ENCODE measurements at regions not wholly inside any gene's neighbourhood (a gene's known extent, or its start where the extent isn't known, plus 50 kb on each side); places are given as distances from the start of the nearest gene placed in this dataset.
"Not testable (repeated sequence)": the region's sequence is repeated elsewhere in the genome, so short reads cannot be mapped to it uniquely, and the experiment has no call there.

- Mint-ChIP-seq H3K27ac (no peak overlapping the region), H3K9me3 (peaks cover 3 to 14% of the 10 kb centered on the region in 2 donors), H3K27me3 (no peaks in the 10 kb centered on the region), H3K4me1 (no peaks in the 10 kb centered on the region), H3K36me3 (no peaks in the 10 kb centered on the region), H3K4me3 (no peak overlapping the region)
- DNase-seq (no peak), ATAC-seq (replicated peaks) (no peak)
These were observed 333.5 kb downstream of the AEBP2 start for GRCh38 chr12:19772776-19773175.

GRCh38 chr12:19775241-19775640 is 335.9 kb downstream of the AEBP2 start:
- no peak overlapping the region for H3K4me3 Mint-ChIP-seq
- ATAC-seq (replicated peaks) (no peak), DNase-seq (no peak)
- H3K9me3 Mint-ChIP-seq = peaks cover 3 to 13% of the 10 kb centered on the region in 2 donors
- no peaks in the 10 kb centered on the region for H3K36me3 Mint-ChIP-seq
- H3K27ac Mint-ChIP-seq = no peak overlapping the region
- no peaks in the 10 kb centered on the region for H3K4me1 Mint-ChIP-seq
- H3K27me3 Mint-ChIP-seq = no peaks in the 10 kb centered on the region

DNA sequence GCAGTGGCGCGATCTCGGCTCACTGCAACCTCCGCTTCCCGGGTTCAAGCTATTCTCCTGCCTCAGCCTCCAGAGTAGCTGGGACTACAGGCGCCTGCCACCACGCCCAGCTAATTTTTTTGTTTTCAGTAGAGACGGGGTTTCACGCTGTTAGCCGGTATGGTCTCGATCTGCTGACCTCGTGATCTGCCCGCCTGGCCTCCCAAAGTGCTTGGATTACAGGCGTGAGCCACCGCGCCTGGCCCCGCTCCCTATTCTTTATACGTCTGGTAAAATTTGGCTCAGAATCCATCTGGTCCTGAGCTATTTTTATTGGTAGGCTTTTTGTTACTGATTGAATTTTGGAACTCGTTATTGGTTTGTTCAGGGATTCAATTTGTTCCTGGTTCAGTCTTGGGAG is 336.7 kb downstream of the AEBP2 start:
- H3K27ac Mint-ChIP-seq; H3K36me3 Mint-ChIP-seq; H3K27me3 Mint-ChIP-seq; ATAC-seq (replicated peaks); H3K4me1 Mint-ChIP-seq; DNase-seq; H3K4me3 Mint-ChIP-seq: not testable (repeated sequence)
- peaks cover 3 to 13% of the 10 kb centered on the region in 2 donors for H3K9me3 Mint-ChIP-seq

DNA sequence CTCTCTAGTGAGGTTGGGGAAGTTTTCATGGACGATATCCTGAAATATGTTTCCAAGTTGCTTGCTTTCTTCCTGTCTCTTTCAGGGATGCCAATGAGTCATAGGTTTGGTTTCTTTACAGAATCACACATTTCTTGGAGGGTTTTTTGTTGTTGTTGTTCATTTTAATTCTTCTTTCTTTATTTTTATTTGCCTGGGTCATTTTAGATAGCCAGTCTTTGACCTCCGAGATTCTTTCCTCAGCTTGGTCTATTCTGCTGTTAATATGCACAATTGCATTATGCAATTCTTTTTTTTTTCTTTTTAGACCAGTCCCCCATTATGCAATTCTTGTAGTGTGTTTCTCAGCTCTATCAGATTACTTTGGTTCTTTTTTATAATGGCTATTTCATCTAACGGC is 338.9 kb downstream of the AEBP2 start:
- no peak overlapping the region for H3K4me3 Mint-ChIP-seq
- no peak overlapping the region for H3K27ac Mint-ChIP-seq
- no peaks in the 10 kb centered on the region for H3K27me3 Mint-ChIP-seq
- ATAC-seq (replicated peaks) (no peak), DNase-seq (no peak)
- H3K9me3 Mint-ChIP-seq = peaks cover 0 to 12% of the 10 kb centered on the region in 2 donors
- no peaks in the 10 kb centered on the region for H3K36me3 Mint-ChIP-seq
- no peaks in the 10 kb centered on the region for H3K4me1 Mint-ChIP-seq

DNA sequence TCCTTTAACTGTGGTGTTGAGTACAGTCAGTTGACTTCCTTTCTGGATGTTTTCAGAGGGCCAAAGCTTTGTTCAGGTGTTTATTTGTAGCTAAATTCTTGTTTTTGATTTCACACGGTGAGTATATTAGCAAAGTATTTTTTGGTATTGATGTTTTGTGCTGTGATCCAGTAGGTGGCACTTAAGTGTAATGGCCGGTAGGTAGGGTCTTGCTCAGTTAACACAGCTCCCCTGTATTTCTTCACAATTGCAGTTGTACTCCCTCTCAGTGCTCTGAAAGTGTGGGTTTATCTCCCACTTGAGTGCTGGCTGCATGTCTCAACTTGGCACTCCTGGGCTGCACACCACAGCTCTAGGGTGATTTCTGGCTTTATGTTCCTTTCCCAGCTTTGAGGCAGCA is 339.5 kb downstream of the AEBP2 start:
- no peaks in the 10 kb centered on the region for H3K27me3 Mint-ChIP-seq
- H3K36me3 Mint-ChIP-seq = no peaks in the 10 kb centered on the region
- H3K9me3 Mint-ChIP-seq = peaks cover 0 to 14% of the 10 kb centered on the region in 2 donors
- H3K4me3 Mint-ChIP-seq = no peak overlapping the region
- H3K4me1 Mint-ChIP-seq = no peaks in the 10 kb centered on the region
- no peak overlapping the region for H3K27ac Mint-ChIP-seq
- no peak for DNase-seq
- no peak for ATAC-seq (replicated peaks)

DNA sequence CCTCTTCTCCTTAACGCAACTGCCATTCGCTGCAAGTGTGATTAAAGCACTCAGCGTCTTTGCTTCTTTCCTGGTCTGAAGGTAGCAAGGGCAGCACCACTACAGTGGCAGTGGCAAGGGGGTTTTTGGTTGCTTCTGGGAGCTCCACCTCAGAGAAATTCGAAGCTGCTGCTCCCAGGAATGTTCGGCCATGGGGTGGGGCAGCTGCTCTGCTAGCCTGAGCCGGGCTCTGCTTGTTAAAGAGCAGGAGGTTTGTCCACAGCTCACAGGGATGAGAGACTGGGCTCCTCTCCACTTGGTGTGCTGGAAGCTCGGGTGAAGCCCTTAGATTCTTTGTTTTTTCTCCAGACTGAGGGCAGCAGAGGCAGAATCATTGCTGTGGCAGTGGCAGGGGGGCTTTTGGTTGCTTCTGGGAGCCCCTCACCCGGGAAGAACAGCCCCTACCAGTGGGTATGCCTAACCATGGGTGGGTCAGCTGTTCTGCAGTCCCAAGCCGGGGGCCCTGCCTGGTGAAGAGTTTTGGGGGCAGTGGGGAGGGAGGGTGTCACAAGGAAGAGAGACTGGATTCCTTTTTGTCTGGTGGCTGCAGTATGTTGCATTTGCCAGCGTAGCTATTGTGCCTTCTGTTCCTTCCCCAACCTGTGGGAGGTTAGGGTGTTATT is 340.2 kb downstream of the AEBP2 start:
- DNase-seq = no peak
- Mint-ChIP-seq H3K36me3 (no peaks in the 10 kb centered on the region), H3K9me3 (peaks cover 0 to 12% of the 10 kb centered on the region in 2 donors), H3K27ac (no peak overlapping the region), H3K27me3 (no peaks in the 10 kb centered on the region), H3K4me3 (no peak overlapping the region), H3K4me1 (no peaks in the 10 kb centered on the region)
- no peak for ATAC-seq (replicated peaks)

GRCh38 chr12:19780460-19780859 is 341.2 kb downstream of the AEBP2 start:
- H3K36me3 Mint-ChIP-seq = no peaks in the 10 kb centered on the region
- no peak overlapping the region for H3K27ac Mint-ChIP-seq
- ATAC-seq (replicated peaks) (no peak), DNase-seq (no peak)
- H3K9me3 Mint-ChIP-seq = peaks cover 4 to 14% of the 10 kb centered on the region in 2 donors
- H3K4me3 Mint-ChIP-seq = no peak overlapping the region
- H3K27me3 Mint-ChIP-seq = no peaks in the 10 kb centered on the region
- no peaks in the 10 kb centered on the region for H3K4me1 Mint-ChIP-seq

- DNase-seq (no peak), ATAC-seq (replicated peaks) (peak in 1 of 2 donors; percentile 19)
- no peaks in the 10 kb centered on the region for H3K27me3 Mint-ChIP-seq
- no peaks in the 10 kb centered on the region for H3K4me1 Mint-ChIP-seq
- no peak overlapping the region for H3K27ac Mint-ChIP-seq
- no peak overlapping the region for H3K4me3 Mint-ChIP-seq
- H3K9me3 Mint-ChIP-seq = peaks cover 4 to 11% of the 10 kb centered on the region in 2 donors
- no peaks in the 10 kb centered on the region for H3K36me3 Mint-ChIP-seq
These were observed 344.5 kb downstream of the AEBP2 start for GRCh38 chr12:19783547-19784444.

- Mint-ChIP-seq H3K27ac (no peak overlapping the region), H3K36me3 (no peaks in the 10 kb centered on the region), H3K4me1 (peaks cover 2 to 5% of the 10 kb centered on the region in 2 donors), H3K27me3 (no peaks in the 10 kb centered on the region), H3K4me3 (no peak overlapping the region), H3K9me3 (peaks cover 0 to 1% of the 10 kb centered on the region in 2 donors)
- ATAC-seq (replicated peaks) = no peak
- no peak for DNase-seq
These were observed 352.7 kb downstream of the AEBP2 start for GRCh38 chr12:19792028-19792427.

DNA sequence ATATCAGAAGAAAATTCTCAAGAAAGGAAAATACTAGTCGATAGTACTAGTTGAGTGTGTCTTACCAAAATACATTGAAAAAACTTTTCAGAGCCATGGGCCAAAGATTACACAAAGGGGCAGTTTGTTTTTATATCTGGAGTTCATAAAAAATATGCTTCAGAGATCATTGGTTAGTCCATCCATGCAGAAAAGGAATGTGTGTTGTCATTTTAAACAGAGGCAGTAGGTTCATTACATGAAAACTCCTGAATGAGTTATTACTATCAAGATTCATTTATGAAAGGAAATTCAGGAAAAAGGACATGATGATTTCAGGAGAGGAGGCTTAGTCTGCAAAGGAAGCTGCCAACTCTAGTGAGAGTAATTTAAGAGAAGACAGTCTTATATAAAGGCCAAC is 354.8 kb downstream of the AEBP2 start:
- no peaks in the 10 kb centered on the region for H3K36me3 Mint-ChIP-seq

DNA sequence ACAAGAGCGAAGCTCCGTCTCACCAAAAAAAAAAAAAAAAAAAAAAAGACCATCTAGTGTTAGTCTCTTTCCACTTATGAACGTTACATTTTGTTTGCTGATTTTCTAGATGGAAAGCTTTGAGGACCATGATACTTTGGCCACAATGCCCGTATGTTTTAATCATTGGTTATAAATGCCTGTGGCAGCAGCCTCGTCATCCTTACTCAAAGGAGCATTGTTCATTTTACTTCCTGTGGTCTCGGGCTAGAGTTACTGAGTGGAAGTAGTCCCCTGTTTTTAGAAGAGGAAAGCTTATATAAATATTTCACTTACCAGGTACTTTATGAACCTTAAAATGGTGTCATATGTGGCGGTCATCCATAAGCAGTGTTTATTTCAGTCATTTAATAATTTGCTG is 359.9 kb downstream of the AEBP2 start:
- Mint-ChIP-seq H3K9me3 (peaks cover 0 to 2% of the 10 kb centered on the region in 2 donors), H3K27ac (no peak overlapping the region), H3K4me1 (no peaks in the 10 kb centered on the region), H3K36me3 (no peaks in the 10 kb centered on the region), H3K4me3 (no peak overlapping the region), H3K27me3 (no peaks in the 10 kb centered on the region)
- ATAC-seq (replicated peaks) = no peak
- no peak for DNase-seq

More for the DNA sequence above, 354.8 kb downstream of the AEBP2 start:
- no peak for ATAC-seq (replicated peaks)
- peaks cover 2 to 5% of the 10 kb centered on the region in 2 donors for H3K4me1 Mint-ChIP-seq
- DNase-seq = no peak
- no peak overlapping the region for H3K4me3 Mint-ChIP-seq
- peaks cover 0 to 2% of the 10 kb centered on the region in 2 donors for H3K9me3 Mint-ChIP-seq
- no peaks in the 10 kb centered on the region for H3K27me3 Mint-ChIP-seq
- H3K27ac Mint-ChIP-seq = no peak overlapping the region

- H3K27me3 Mint-ChIP-seq = no peaks in the 10 kb centered on the region
- no peak overlapping the region for H3K4me3 Mint-ChIP-seq
- H3K36me3 Mint-ChIP-seq = no peaks in the 10 kb centered on the region
- H3K4me1 Mint-ChIP-seq = no peaks in the 10 kb centered on the region
- ATAC-seq (replicated peaks) (no peak), DNase-seq (no peak)
- peaks cover 0 to 2% of the 10 kb centered on the region in 2 donors for H3K9me3 Mint-ChIP-seq
- H3K27ac Mint-ChIP-seq = no peak overlapping the region
These were observed 360.8 kb downstream of the AEBP2 start for GRCh38 chr12:19799895-19800602.

DNA sequence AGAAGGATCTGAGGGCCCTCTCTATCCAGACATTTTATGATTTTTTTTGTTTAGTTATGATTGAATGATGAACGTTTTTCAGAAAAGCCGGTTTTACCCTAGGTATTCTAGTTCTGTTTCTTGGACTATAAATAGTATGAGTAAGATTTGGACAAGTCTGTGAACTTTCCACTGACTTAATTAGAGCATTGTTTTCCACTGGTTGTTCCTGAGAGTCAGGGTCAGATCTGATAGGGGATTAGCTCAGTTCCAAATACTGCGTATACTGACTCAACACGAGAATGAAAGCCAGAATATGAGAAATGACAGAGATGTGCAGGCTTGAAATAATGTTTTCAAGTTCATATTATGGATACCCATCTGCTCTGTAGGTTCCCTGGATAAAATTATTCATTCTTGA is 361.6 kb downstream of the AEBP2 start:
- ATAC-seq (replicated peaks) (peak; percentile 69 to 84), DNase-seq (no peak)
- H3K4me1 Mint-ChIP-seq = no peaks in the 10 kb centered on the region
- H3K4me3 Mint-ChIP-seq = no peak overlapping the region
- no peaks in the 10 kb centered on the region for H3K36me3 Mint-ChIP-seq
- H3K9me3 Mint-ChIP-seq = peaks cover 0 to 2% of the 10 kb centered on the region in 2 donors
- H3K27me3 Mint-ChIP-seq = no peaks in the 10 kb centered on the region
- H3K27ac Mint-ChIP-seq = no peak overlapping the region

- Mint-ChIP-seq H3K4me1 (no peaks in the 10 kb centered on the region), H3K4me3 (no peak overlapping the region), H3K36me3 (no peaks in the 10 kb centered on the region), H3K27ac (no peak overlapping the region), H3K27me3 (no peaks in the 10 kb centered on the region), H3K9me3 (peaks cover 0 to 2% of the 10 kb centered on the region in 2 donors)
- ATAC-seq (replicated peaks) = no peak
- no peak for DNase-seq
These were observed 362.6 kb downstream of the AEBP2 start for GRCh38 chr12:19801941-19802340.

All from stimulated activated naive B cell treated with anti-CD40 and anti-IgM and Interleukin-4, amounts not matched to agents 10 μg/mL and 1 μg/mL and 100 μg/mL, for 72 hours (primary cell).